K562 (cell line): ENCODE measurements at regions not wholly inside any gene's neighbourhood (a gene's known extent, or its start where the extent isn't known, plus 50 kb on each side); places are given as distances from the start of the nearest gene placed in this dataset.

Source experiments
- ATAC-seq: fragments of 200-7000 bp; cut with Tn5 transposase; 3 replicates; pipeline ENCODE4 v1.9.1; 2020; ENCODE audit warnings: moderate library complexity
- BruUV-seq: library from RNA; stranded (reverse); fragments of 400-500 nt; replicated peaks from 2 replicates; lab custom pipeline; 2021; lab: Mats Ljungman, UMichigan
- CTCF ChIA-PET: fragments of 300-600 bp; formaldehyde crosslinking; extraction: SDS; loops from one replicate; lab custom pipeline; 2021; ENCODE audit warnings: low intra/inter-chr PET ratio; lab: Yijun Ruan, JAX
- POLR2A ChIA-PET: fragments of 300-600, 350-650 bp; sonication (Branson Sonifier 250); formaldehyde crosslinking; extraction: SDS; loops from one replicate; lab custom pipeline; 2021; ENCODE audit warnings: antibody characterized with exemption, inconsistent platforms; lab: Yijun Ruan, JAX
- DNase-seq, 4 experiments: peaks; one replicate each; pipeline versions ENCODE4 v3.0.0 to v3.0.0-alpha.2; 2011 to 2018; ENCODE audit warnings: low spot score in 3 of 4, mixed read lengths in 3 of 4; ENCODE audit errors: extremely low read depth in 1 of 4
- FAIRE-seq: peaks from 2 replicates; lab custom pipeline; 2011; peaks lifted over from hg19 to GRCh38; lab: Jason Lieb, UNC
- H2AFZ ChIP-seq: 2 replicates; pipeline ENCODE4 v1.6.0; 2011; ENCODE audit warnings: low read depth, low read length, control low read depth, inconsistent platforms
- H3K27ac ChIP-seq: fragments of 200-600 bp; 3 replicates; pipeline ENCODE4 v1.8.0; 2011; ENCODE audit warnings: low read depth, mild to moderate bottlenecking, control low read depth, inconsistent platforms, low read length, moderate library complexity, mixed read lengths; ENCODE audit errors: extremely low read depth
- H3K27me3 ChIP-seq, 2 experiments: fragments of 300-600 bp in 1 of 2; 2 replicates in 1 of 2; 3 replicates in 1 of 2; pipeline versions ENCODE4 v1.6.0 to v1.8.0; 2011; ENCODE audit warnings: inconsistent platforms in 2 of 2, low read length in 2 of 2, mild to moderate bottlenecking in 1 of 2, mixed read lengths in 1 of 2, moderate library complexity in 1 of 2; ENCODE audit not compliant: control insufficient read depth in 2 of 2, insufficient read depth in 2 of 2
- H3K36me3 ChIP-seq: fragments of 300-600 bp; 3 replicates; pipeline ENCODE4 v1.8.0; 2011; ENCODE audit warnings: mild to moderate bottlenecking, low read length, inconsistent platforms; ENCODE audit not compliant: control insufficient read depth, insufficient read depth
- H3K4me1 ChIP-seq, 2 experiments: fragments of 200-600 bp in 1 of 2; replicated peaks in 1 of 2; 2 replicates in 1 of 2; 3 replicates in 1 of 2; pipeline versions ENCODE4 v1.5.1 to v1.8.0; 2011; ENCODE audit warnings: inconsistent platforms in 2 of 2, low read length in 2 of 2, mild to moderate bottlenecking in 1 of 2, mixed read lengths in 1 of 2, moderate library complexity in 1 of 2; ENCODE audit not compliant: control insufficient read depth in 2 of 2, insufficient read depth in 2 of 2
- H3K4me2 ChIP-seq: 2 replicates; pipeline ENCODE4 v1.6.1; 2011; ENCODE audit warnings: low read length, control low read depth, inconsistent platforms, mixed read lengths; ENCODE audit not compliant: insufficient read depth
- H3K4me3 ChIP-seq: fragments of 200-600 bp; sonication (generic), shearing (Covaris generic); 2 replicates; pipeline ENCODE4 v1.5.1; 2016; ENCODE audit warnings: control low read depth, inconsistent platforms
- H3K79me2 ChIP-seq: fragments of 200-600 bp; 3 replicates; pipeline ENCODE4 v1.8.0; 2011; ENCODE audit warnings: low read length, inconsistent platforms; ENCODE audit not compliant: control insufficient read depth, insufficient read depth
- H3K9ac ChIP-seq, 2 experiments: 2 replicates each; pipeline versions ENCODE4 v1.6.0 to v1.6.1; 2011; ENCODE audit warnings: low read depth in 2 of 2, low read length in 2 of 2, control low read depth in 1 of 2, inconsistent platforms in 1 of 2, mild to moderate bottlenecking in 1 of 2, mixed read lengths in 1 of 2; ENCODE audit not compliant: insufficient read depth in 1 of 2
- H3K9me1 ChIP-seq: one replicate; pipeline ENCODE4 v1.6.0; 2011; ENCODE audit warnings: inconsistent platforms, mild to moderate bottlenecking, low read length, moderate library complexity; ENCODE audit not compliant: control insufficient read depth, insufficient read depth
- H3K9me3 ChIP-seq: replicated peaks from 2 replicates; pipeline ENCODE4 v1.5.1; 2011; ENCODE audit warnings: low read depth, low read length, inconsistent platforms; ENCODE audit not compliant: control insufficient read depth, insufficient read depth
- H4K20me1 ChIP-seq: replicated peaks from 2 replicates; pipeline ENCODE4 v1.6.1; 2011; ENCODE audit warnings: low read length, inconsistent platforms, mixed read lengths; ENCODE audit not compliant: control insufficient read depth, insufficient read depth
- EP400 ChIP-seq: fragments of 450-650 bp; IDR thresholded peaks from 2 replicates; pipeline ENCODE4 v1.6.1; 2017; ENCODE audit warnings: antibody characterized with exemption, mild to moderate bottlenecking, moderate library complexity
- FOXJ2 ChIP-seq: fragments of 200-800 bp; sonication (Bioruptor generic); IDR thresholded peaks from 2 replicates; pipeline ENCODE4 v1.6.1; 2016; ENCODE audit warnings: missing genetic modification characterization, missing compliant biosample characterization
- JUND ChIP-seq, 2 experiments: IDR thresholded peaks; 2 replicates in 1 of 2; 3 replicates in 1 of 2; pipeline ENCODE4 v1.6.1; 2011; ENCODE audit warnings: borderline replicate concordance in 2 of 2, low read depth in 2 of 2, low read length in 2 of 2, improper control_type of control experiment in 1 of 2, missing biosample characterization in 1 of 2, missing genetic modification characterization in 1 of 2, missing genetic modification reagents in 1 of 2
- ZNF584 ChIP-seq: fragments of 200-800 bp; sonication (Bioruptor generic); IDR thresholded peaks from 2 replicates; pipeline ENCODE4 v1.6.1; 2016; ENCODE audit warnings: low read depth, mild to moderate bottlenecking, missing genetic modification characterization, missing compliant biosample characterization
- WGBS: fragments of 100-300 bp; shearing (Covaris generic); methylation state at CpG from one replicate; pipeline ENCODE4 v1.1.6; 2016; ENCODE audit warnings: low coverage, mixed read lengths; ENCODE audit not compliant: insufficient coverage; ENCODE audit errors: missing lambda C conversion rate; 5-methylcytosine and 5-hydroxymethylcytosine counted together
- in situ Hi-C: fragments of 300-500 bp; cut with MboI; formaldehyde crosslinking; loops from 4 replicates; pipeline ENCODE4 v1.15.0; 2018; ENCODE audit warnings: inconsistent platforms, mixed read lengths
- intact Hi-C: fragments of 100-400 bp; cut with micrococcal nuclease; formaldehyde crosslinking; loops from 2 replicates; pipeline ENCODE4 v1.14.2; 2022
- TF ChIP-seq, protein P1 (sequence below): IDR thresholded peaks from 2 replicates; pipeline ENCODE4 v1.6.1; 2014; ENCODE audit warnings: antibody characterized with exemption
- TF ChIP-seq, protein P2 (sequence below): sonication (generic); IDR thresholded peaks from 2 replicates; pipeline ENCODE4 v1.6.1; 2016

DNA sequence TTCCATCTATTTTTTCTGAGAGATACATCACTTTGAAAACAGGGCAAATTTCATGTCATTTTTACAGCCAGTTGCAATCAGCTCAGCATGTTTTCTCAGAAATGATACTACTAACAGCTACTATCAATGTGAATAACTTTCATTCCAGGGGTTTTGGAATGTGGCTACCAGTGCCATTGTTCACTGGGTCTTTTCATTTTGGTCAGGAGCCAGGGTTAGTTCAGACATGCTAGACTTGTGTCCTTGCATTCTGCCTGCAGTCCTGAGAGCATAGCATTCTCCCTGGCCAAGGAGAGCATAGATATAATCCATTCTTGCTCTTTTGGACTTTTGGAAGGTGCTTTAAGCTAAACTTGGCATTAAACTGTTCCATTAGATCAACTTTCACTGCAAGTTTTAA is 160.9 kb upstream of the NEBL start:
- no peaks in the 10 kb centered on the region for H3K36me3 ChIP-seq
- TF ChIP-seq, protein P1, sequence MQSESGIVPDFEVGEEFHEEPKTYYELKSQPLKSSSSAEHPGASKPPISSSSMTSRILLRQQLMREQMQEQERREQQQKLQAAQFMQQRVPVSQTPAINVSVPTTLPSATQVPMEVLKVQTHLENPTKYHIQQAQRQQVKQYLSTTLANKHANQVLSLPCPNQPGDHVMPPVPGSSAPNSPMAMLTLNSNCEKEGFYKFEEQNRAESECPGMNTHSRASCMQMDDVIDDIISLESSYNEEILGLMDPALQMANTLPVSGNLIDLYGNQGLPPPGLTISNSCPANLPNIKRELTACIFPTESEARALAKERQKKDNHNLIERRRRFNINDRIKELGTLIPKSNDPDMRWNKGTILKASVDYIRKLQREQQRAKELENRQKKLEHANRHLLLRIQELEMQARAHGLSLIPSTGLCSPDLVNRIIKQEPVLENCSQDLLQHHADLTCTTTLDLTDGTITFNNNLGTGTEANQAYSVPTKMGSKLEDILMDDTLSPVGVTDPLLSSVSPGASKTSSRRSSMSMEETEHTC, result no peak
- TF ChIP-seq, protein P2, sequence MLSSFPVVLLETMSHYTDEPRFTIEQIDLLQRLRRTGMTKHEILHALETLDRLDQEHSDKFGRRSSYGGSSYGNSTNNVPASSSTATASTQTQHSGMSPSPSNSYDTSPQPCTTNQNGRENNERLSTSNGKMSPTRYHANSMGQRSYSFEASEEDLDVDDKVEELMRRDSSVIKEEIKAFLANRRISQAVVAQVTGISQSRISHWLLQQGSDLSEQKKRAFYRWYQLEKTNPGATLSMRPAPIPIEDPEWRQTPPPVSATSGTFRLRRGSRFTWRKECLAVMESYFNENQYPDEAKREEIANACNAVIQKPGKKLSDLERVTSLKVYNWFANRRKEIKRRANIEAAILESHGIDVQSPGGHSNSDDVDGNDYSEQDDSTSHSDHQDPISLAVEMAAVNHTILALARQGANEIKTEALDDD, result no peak
- TF ChIP-seq, all 486 proteins: peak for 0
- intact Hi-C loops, result no loop called here
- peaks cover 5% of the 10 kb centered on the region; the same call in 1 of the 2 replicates for H3K9me3 ChIP-seq
- in situ Hi-C loops, result loop anchor here (25.0 kb wide), 1 partner anchor 904 kb away; no protein-coding TSS in a partner anchor
- H3K4me3 ChIP-seq, result no peak overlapping the region
- H3K4me2 ChIP-seq, result no peak overlapping the region
- ChIA-PET CTCF (no interaction called here), POLR2A (interaction anchor here (0.7 kb wide), 1 partner anchor 11 kb away, joined by 3 read pairs; no protein-coding TSS in a partner anchor)
- H4K20me1 ChIP-seq, result no peaks in the 10 kb centered on the region
- no peak overlapping the region for H3K27ac ChIP-seq
- DNase-seq, result no peak
- FAIRE-seq, result no peak
- no peak for ATAC-seq
- BruUV-seq, result no TSS peak
- no peaks in the 10 kb centered on the region for H3K79me2 ChIP-seq
- H3K9me1 ChIP-seq, result no peaks in the 10 kb centered on the region
- H3K4me1 ChIP-seq, result no peaks in the 10 kb centered on the region; a peak in 1 of 5 replicates
- no peaks in the 10 kb centered on the region for H3K27me3 ChIP-seq
- H3K9ac ChIP-seq, result no peak overlapping the region
- no peak overlapping the region for H2AFZ ChIP-seq

DNA sequence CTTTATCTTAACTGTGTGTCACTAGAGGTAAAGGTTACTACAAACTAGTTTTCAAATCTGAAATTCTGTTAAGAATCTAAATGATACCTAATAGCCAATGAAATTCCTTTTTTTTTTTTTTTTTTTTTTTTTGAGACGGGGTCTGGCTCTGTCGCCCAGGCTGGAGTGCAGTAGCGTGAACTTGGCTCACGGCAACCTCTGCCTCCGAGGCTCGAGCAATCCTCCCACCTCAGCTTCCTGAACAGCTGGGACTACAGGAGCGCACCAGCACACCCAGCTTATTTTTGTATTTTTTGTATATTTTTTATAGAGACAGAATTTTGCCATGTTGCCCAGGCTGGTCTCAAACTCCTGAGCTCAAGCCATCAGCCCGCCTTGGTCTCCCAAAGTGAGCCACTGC is 160.3 kb upstream of the NEBL start:
- in situ Hi-C loops, result loop anchor here (25.0 kb wide), 1 partner anchor 905 kb away; no protein-coding TSS in a partner anchor
- FAIRE-seq, result no peak
- 40% methylated on average over 7 of the region's 8 CpGs for WGBS
- Histone ChIP-seq H3K4me3 (no peak overlapping the region), H3K27me3 (no peaks in the 10 kb centered on the region; a peak in 1 of 5 replicates), H4K20me1 (no peaks in the 10 kb centered on the region), H3K36me3 (no peaks in the 10 kb centered on the region), H3K9ac (no peak overlapping the region), H3K9me1 (no peaks in the 10 kb centered on the region), H3K79me2 (no peaks in the 10 kb centered on the region), H3K4me1 (peaks cover 0 to 3% of the 10 kb centered on the region in 2 experiments; a peak in 2 of 5 replicates), H2AFZ (no peak overlapping the region), H3K27ac (no peak overlapping the region), H3K4me2 (no peak overlapping the region), H3K9me3 (peaks cover 5% of the 10 kb centered on the region; the same call in 1 of the 2 replicates)
- POLR2A ChIA-PET, result interaction anchor here (0.7 kb wide), 1 partner anchor 11 kb away, joined by 3 read pairs; no protein-coding TSS in a partner anchor
- BruUV-seq, result no TSS peak
- intact Hi-C loops, result no loop called here
- ATAC-seq, result no peak
- CTCF ChIA-PET, result no interaction called here
- no peak for DNase-seq
- TF ChIP-seq JUND (IDR thresholded peaks at IDR 0.05; ENCODE audit: borderline replicate concordance, low read depth, low read length) (no peak), JUND (tag; IDR thresholded peaks at IDR 0.05; ENCODE audit: borderline replicate concordance, low read depth, low read length) (no peak), EP400 (no peak), ZNF584 (CRISPR knock-in tag) (no peak), FOXJ2 (tag) (no peak)
